ENCODE measurements at regions not wholly inside any gene's neighbourhood (a gene's known extent, or its start where the extent isn't known, plus 50 kb on each side); places are given as distances from the start of the nearest gene placed in this dataset.

GRCh38 chr9:11159318-11159862, 546.6 kb upstream of the PTPRD start:
- Histone ChIP-seq H3K9ac (ENCODE audit: low read length) (peak overlapping the region; percentile 29; the same call in 1 of the 2 replicates), H3K79me2 (ENCODE audit: low read length) (no peaks in the 10 kb centered on the region), H3K9me2 (replicated peaks; ENCODE audit: low read length) (no peaks in the 10 kb centered on the region), H3F3A (ENCODE audit: low read length, unreplicated experiment) (no peaks in the 10 kb centered on the region), H3K9me3 (ENCODE audit: low read length) (0 out of 2 replicates have a peak, but pooled peaks cover 17% of the 10 kb centered on the region), H3K4me3 (ENCODE audit: low read length) (no peak overlapping the region), H3K4me1 (ENCODE audit: insufficient read depth, low read length) (peaks cover 7% of the 10 kb centered on the region; the same call in 1 of the 2 replicates), H3K27me3 (ENCODE audit: low read length) (no peaks in the 10 kb centered on the region), H2AFZ (ENCODE audit: low read length) (no peak overlapping the region), H4K20me1 (ENCODE audit: low read length) (no peaks in the 10 kb centered on the region), H3K27ac (ENCODE audit: low read length) (peak overlapping the region; percentile 81), H3K36me3 (ENCODE audit: low read depth, low read length) (no peaks in the 10 kb centered on the region; the same call in 1 of the 2 replicates), H3K4me2 (ENCODE audit: low read length) (no peak overlapping the region)
- ATAC-seq (peak; percentile 88), DNase-seq (peak; percentile 68)
- POLR2A ChIA-PET (ENCODE audit: unreplicated experiment) = no interaction called here
- TF ChIP-seq CTCF (conservative IDR thresholded peaks at IDR 0.05; ENCODE audit: low read depth, low read length) (no peak), EZH2phosphoT487 (IDR thresholded peaks at IDR 0.05; ENCODE audit: borderline replicate concordance, low read length) (no peak), EZH2 (IDR thresholded peaks at IDR 0.05; ENCODE audit: low read length, unreplicated experiment) (no peak)
- intact Hi-C loops (cut with micrococcal nuclease) = no loop called here
- no TSS peak for BruUV-seq (replicated peaks)
- CTCF ChIA-PET = no interaction called here

- POLR2A ChIA-PET (ENCODE audit: unreplicated experiment) = no interaction called here
These were observed 551.0 kb upstream of the PTPRD start for GRCh38 chr9:11163843-11164242.

More at GRCh38 chr9:11163843-11164242, 551.0 kb upstream of the PTPRD start:
- DNase-seq = no peak
- Histone ChIP-seq H3K4me2 (ENCODE audit: low read length) (no peak overlapping the region), H3K9ac (ENCODE audit: low read length) (no peak overlapping the region), H3K27ac (ENCODE audit: low read length) (no peak overlapping the region), H3K79me2 (ENCODE audit: low read length) (no peaks in the 10 kb centered on the region), H2AFZ (ENCODE audit: low read length) (no peak overlapping the region), H4K20me1 (ENCODE audit: low read length) (no peaks in the 10 kb centered on the region), H3F3A (ENCODE audit: low read length, unreplicated experiment) (no peaks in the 10 kb centered on the region), H3K9me3 (ENCODE audit: low read length) (0 out of 2 replicates have a peak, but pooled peaks cover 17% of the 10 kb centered on the region), H3K36me3 (ENCODE audit: low read depth, low read length) (no peaks in the 10 kb centered on the region; the same call in 1 of the 2 replicates), H3K4me1 (ENCODE audit: insufficient read depth, low read length) (no peaks in the 10 kb centered on the region), H3K4me3 (ENCODE audit: low read length) (no peak overlapping the region), H3K27me3 (ENCODE audit: low read length) (no peaks in the 10 kb centered on the region), H3K9me2 (replicated peaks; ENCODE audit: low read length) (no peaks in the 10 kb centered on the region)
- no peak for ATAC-seq
- BruUV-seq (replicated peaks) = no TSS peak
- TF ChIP-seq EZH2phosphoT487 (IDR thresholded peaks at IDR 0.05; ENCODE audit: borderline replicate concordance, low read length) (no peak), CTCF (conservative IDR thresholded peaks at IDR 0.05; ENCODE audit: low read depth, low read length) (no peak), EZH2 (IDR thresholded peaks at IDR 0.05; ENCODE audit: low read length, unreplicated experiment) (no peak)
- CTCF ChIA-PET = no interaction called here
- intact Hi-C loops (cut with micrococcal nuclease) = no loop called here
